GM21381 (cell line): ENCODE measurements at regions not wholly inside any gene's neighbourhood (a gene's known extent, or its start where the extent isn't known, plus 50 kb on each side); places are given as distances from the start of the nearest gene placed in this dataset.
A peak's percentile ranks its signal among the peaks of the same experiment; 100 is the strongest.

Experiments used
- ATAC-seq: cut with Tn5 transposase; IDR thresholded peaks from one replicate; pipeline ENCODE4 v1.9.1; 2021; ENCODE audit warnings: mild to moderate bottlenecking, moderate library complexity; ENCODE audit not compliant: unreplicated experiment

GRCh38 chr6:6704103-6705060 lies 115.9 kb downstream of the LY86 start:
- no peak for ATAC-seq

GRCh38 chr6:6705061-6705425 lies 116.5 kb downstream of the LY86 start:
- ATAC-seq, result no peak

GRCh38 chr6:6705915-6706675 lies 117.6 kb downstream of the LY86 start:
- ATAC-seq, result no peak

- ATAC-seq, result no peak
These were observed 118.6 kb downstream of the LY86 start for GRCh38 chr6:6707143-6707542.

- ATAC-seq, result no peak
These were observed 120.6 kb downstream of the LY86 start for GRCh38 chr6:6709106-6709505.

- ATAC-seq, result no peak
These were observed 122.7 kb downstream of the LY86 start for GRCh38 chr6:6711031-6711785.

GRCh38 chr6:6711832-6712448 lies 123.4 kb downstream of the LY86 start:
- peak; percentile 72 for ATAC-seq

GRCh38 chr6:6712449-6713403 lies 124.2 kb downstream of the LY86 start:
- peak; percentile 34 for ATAC-seq

GRCh38 chr6:6713657-6714056 lies 125.1 kb downstream of the LY86 start:
- no peak for ATAC-seq

- ATAC-seq, result no peak
These were observed 125.8 kb downstream of the LY86 start for GRCh38 chr6:6714118-6714897.

GRCh38 chr6:6714953-6715352 lies 126.4 kb downstream of the LY86 start:
- ATAC-seq, result no peak

- ATAC-seq, result no peak
These were observed 126.9 kb downstream of the LY86 start for GRCh38 chr6:6715465-6715864.

- no peak for ATAC-seq
These were observed 128.7 kb downstream of the LY86 start for GRCh38 chr6:6716998-6717763.

GRCh38 chr6:6717953-6718352 lies 129.4 kb downstream of the LY86 start:
- no peak for ATAC-seq

GRCh38 chr6:6721606-6722005 lies 133.1 kb downstream of the LY86 start:
- ATAC-seq, result no peak

GRCh38 chr6:6722195-6722594 lies 133.7 kb downstream of the LY86 start:
- no peak for ATAC-seq

- ATAC-seq, result no peak
These were observed 134.8 kb downstream of the LY86 start for GRCh38 chr6:6723361-6723760.

- no peak for ATAC-seq
These were observed 135.5 kb downstream of the LY86 start for GRCh38 chr6:6723921-6724538.
